GM19099 (cell line): ENCODE measurements at regions not wholly inside any gene's neighbourhood (a gene's known extent, or its start where the extent isn't known, plus 50 kb on each side); places are given as distances from the start of the nearest gene placed in this dataset.

Experiments used
- POLR2A ChIP-seq: IDR thresholded peaks from 3 replicates; pipeline ENCODE4 v1.6.1; 2011; ENCODE audit warnings: low read depth; ENCODE audit not compliant: insufficient read length; ENCODE audit errors: extremely low read depth

DNA sequence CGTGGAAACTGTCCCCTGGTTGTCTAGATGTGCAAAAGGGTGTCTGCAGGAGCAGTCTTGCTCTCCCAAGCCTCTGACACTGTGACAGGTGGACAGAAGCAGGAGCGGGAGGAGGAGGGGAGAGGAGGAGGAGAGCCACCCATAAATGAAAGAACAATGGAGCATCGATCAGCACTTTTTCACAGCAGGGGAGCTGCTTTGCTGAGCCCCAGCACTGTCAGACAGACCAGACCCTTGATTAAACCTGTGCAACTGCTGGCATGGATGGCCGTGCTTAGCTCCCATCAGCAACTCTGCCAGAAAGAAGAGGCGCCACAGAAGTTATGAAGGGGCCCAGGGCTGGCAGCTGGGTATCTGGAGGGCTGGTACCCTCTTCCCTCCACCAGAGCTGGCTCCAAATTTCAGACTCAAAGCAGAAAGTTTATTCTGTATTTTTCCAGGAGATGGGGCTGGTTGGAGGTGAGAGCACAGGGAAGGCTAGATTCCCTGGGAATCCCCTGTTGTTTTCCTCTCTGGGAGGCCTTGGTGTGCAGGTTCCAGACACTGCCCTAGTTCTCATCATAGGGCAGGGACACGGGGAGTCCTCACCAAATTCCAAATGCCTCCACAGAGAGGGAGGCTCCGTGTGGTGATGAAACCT is 1192.2 kb downstream of the UQCRFS1 start:
- no peak for TF ChIP-seq POLR2A

DNA sequence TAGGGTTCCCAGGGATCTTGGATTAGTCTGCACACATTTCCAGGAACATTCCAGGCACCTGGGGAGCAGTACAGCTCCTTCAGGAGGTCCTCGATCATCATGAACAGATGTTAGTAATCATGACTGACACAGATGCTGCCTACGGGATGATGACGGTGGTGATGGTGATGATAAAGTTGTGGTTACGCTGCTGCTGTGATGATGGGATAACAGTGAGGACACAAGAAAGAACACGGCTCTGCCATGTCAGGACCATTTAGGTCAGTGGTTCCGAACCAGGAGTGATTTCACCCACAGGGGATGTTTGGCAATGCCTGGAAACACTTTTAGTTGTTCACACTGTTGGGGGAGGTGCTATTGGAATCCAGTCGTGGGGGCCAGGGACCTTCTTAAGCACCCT is 1193.0 kb downstream of the UQCRFS1 start:
- TF ChIP-seq POLR2A, result no peak

GRCh38 chr19:28019371-28019770 is 1193.6 kb downstream of the UQCRFS1 start:
- TF ChIP-seq POLR2A, result no peak

DNA sequence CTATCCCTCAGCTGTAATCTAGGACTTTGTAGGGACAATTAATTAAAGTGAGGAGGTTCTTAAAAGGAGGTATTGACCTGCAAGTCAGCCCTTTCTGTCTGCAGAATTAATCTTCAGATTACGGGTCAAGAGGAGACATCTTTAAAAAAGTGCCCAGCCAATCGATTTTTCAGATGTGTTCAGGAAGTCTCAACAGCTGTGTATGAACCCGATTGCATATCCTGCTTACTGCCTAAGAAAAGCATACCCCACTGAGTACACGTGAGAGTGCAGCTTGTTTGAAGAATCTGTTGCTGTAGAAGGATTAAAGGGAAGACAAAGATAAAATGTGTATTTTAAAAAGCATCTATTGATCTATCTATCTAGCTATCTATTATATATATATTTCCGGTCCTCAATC is 1194.5 kb downstream of the UQCRFS1 start:
- TF ChIP-seq POLR2A, result no peak

DNA sequence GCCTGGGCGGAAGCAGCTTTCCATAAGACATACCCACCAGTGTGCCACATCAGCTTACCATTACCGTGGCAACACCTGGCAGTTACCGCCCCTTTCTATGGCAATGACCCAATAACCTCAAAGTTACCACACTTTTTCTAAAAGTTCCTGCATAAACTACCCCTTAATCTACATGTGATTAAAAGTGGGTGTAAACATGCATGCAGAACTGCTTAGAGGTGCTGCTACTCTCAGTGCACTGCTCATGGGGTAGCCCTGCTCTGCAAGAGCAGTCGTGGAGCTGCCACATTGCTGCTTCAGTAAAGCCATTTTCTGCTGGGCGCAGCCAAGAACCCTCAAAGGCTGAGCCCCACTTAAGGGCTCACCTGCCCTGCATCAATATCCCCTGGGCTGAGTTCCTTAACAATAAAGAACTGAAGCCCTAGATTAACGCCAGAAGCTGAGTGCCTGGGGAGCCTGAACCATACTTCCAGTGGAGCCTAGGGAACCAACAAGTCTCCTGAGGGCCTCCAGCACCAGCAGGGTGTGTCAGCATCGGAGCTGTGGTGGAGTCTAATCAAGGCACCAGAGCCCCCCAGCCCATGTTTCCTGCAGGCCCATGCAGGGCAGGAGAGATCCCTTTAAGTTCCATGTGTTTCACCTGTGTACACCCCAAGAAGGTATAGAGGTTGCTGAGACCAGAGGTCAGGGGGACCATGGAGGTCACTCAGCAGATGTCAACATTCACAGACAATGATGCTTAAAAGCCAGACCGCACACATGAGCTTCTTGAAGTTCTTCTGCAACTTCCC is 1198.1 kb downstream of the UQCRFS1 start:
- no peak for TF ChIP-seq POLR2A

DNA sequence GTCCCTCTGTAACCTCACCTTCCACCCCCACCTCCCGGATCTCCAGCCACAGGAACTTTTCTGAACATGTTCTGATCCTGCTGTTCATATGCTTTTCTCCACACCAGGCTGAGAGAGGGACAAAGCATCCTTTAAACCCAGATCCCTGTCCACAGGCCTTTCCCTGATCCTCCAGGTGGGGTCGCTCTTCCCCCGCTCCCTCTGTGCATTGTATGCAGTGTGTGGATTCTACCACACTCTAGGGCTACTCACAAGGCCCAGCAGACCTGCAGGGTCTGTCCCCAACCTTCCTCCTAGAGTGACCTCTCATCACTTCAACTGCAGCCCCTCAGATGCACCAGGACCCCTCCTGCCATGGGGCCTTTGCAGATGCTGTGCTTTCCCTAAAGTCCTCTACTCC is 1200.6 kb downstream of the UQCRFS1 start:
- no peak for TF ChIP-seq POLR2A

GRCh38 chr19:28010656-28011055 is 1202.3 kb downstream of the UQCRFS1 start:
- TF ChIP-seq POLR2A, result no peak

- no peak for TF ChIP-seq POLR2A
Observed at GRCh38 chr19:28009696-28010095, 1203.3 kb downstream of the UQCRFS1 start.

GRCh38 chr19:28008695-28009094 is 1204.3 kb downstream of the UQCRFS1 start:
- TF ChIP-seq POLR2A, result no peak

- TF ChIP-seq POLR2A, result no peak
Observed at GRCh38 chr19:28003543-28003942, 1209.4 kb downstream of the UQCRFS1 start.

GRCh38 chr19:27997069-27997468 is 1215.9 kb downstream of the UQCRFS1 start:
- no peak for TF ChIP-seq POLR2A

GRCh38 chr19:27993619-27994570 is 1219.1 kb downstream of the UQCRFS1 start:
- no peak for TF ChIP-seq POLR2A

GRCh38 chr19:27986299-27986698 is 1226.7 kb downstream of the UQCRFS1 start:
- no peak for TF ChIP-seq POLR2A

DNA sequence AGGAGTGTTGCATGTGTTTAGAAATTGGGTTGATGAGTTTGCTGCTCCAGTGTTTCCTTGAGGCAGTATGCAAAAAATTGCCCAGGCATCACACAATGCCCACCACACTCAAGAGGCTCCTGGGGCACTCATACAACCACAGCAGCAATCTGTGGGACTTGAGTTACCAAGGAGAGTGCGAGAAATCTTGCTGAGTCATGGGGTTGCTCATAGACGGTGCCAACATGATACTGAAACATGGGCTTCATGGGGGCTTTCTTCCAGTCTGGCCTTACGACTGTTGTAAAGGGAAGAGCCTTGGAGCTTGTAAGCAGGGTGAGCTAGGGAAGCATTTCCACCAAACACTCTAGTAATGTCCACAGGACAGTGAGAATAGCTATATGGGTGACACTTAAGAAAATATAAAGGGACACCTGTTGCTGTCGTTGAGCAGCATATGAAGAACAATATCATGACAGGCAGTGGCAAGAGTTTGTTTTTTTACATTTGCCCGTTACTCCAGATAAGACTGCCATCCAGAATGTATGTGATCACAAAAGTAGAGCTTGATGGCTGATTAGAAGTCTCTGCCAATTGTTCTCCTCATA is 1237.4 kb downstream of the UQCRFS1 start:
- TF ChIP-seq POLR2A, result no peak

GRCh38 chr19:27974082-27974513 is 1238.9 kb downstream of the UQCRFS1 start:
- no peak for TF ChIP-seq POLR2A
